K562 (cell line): ENCODE measurements at regions not wholly inside any gene's neighbourhood (a gene's known extent, or its start where the extent isn't known, plus 50 kb on each side); places are given as distances from the start of the nearest gene placed in this dataset.

Source experiments
- ATAC-seq: fragments of 200-7000 bp; cut with Tn5 transposase; 3 replicates; pipeline ENCODE4 v1.9.1; 2020; ENCODE audit warnings: moderate library complexity
- BruUV-seq: library from RNA; stranded (reverse); fragments of 400-500 nt; replicated peaks from 2 replicates; lab custom pipeline; 2021; lab: Mats Ljungman, UMichigan
- CTCF ChIA-PET: fragments of 300-600 bp; formaldehyde crosslinking; extraction: SDS; loops from one replicate; lab custom pipeline; 2021; ENCODE audit warnings: low intra/inter-chr PET ratio; lab: Yijun Ruan, JAX
- POLR2A ChIA-PET: fragments of 300-600, 350-650 bp; sonication (Branson Sonifier 250); formaldehyde crosslinking; extraction: SDS; loops from one replicate; lab custom pipeline; 2021; ENCODE audit warnings: antibody characterized with exemption, inconsistent platforms; lab: Yijun Ruan, JAX
- DNase-seq, 4 experiments: peaks; one replicate each; pipeline versions ENCODE4 v3.0.0 to v3.0.0-alpha.2; 2011 to 2018; ENCODE audit warnings: low spot score in 3 of 4, mixed read lengths in 3 of 4; ENCODE audit errors: extremely low read depth in 1 of 4
- FAIRE-seq: peaks from 2 replicates; lab custom pipeline; 2011; peaks lifted over from hg19 to GRCh38; lab: Jason Lieb, UNC
- H2AFZ ChIP-seq: 2 replicates; pipeline ENCODE4 v1.6.0; 2011; ENCODE audit warnings: low read depth, low read length, control low read depth, inconsistent platforms
- H3K27ac ChIP-seq: fragments of 200-600 bp; 3 replicates; pipeline ENCODE4 v1.8.0; 2011; ENCODE audit warnings: low read depth, mild to moderate bottlenecking, control low read depth, inconsistent platforms, low read length, moderate library complexity, mixed read lengths; ENCODE audit errors: extremely low read depth
- H3K27me3 ChIP-seq, 2 experiments: fragments of 300-600 bp in 1 of 2; 2 replicates in 1 of 2; 3 replicates in 1 of 2; pipeline versions ENCODE4 v1.6.0 to v1.8.0; 2011; ENCODE audit warnings: inconsistent platforms in 2 of 2, low read length in 2 of 2, mild to moderate bottlenecking in 1 of 2, mixed read lengths in 1 of 2, moderate library complexity in 1 of 2; ENCODE audit not compliant: control insufficient read depth in 2 of 2, insufficient read depth in 2 of 2
- H3K36me3 ChIP-seq: fragments of 300-600 bp; 3 replicates; pipeline ENCODE4 v1.8.0; 2011; ENCODE audit warnings: mild to moderate bottlenecking, low read length, inconsistent platforms; ENCODE audit not compliant: control insufficient read depth, insufficient read depth
- H3K4me1 ChIP-seq, 2 experiments: fragments of 200-600 bp in 1 of 2; replicated peaks in 1 of 2; 2 replicates in 1 of 2; 3 replicates in 1 of 2; pipeline versions ENCODE4 v1.5.1 to v1.8.0; 2011; ENCODE audit warnings: inconsistent platforms in 2 of 2, low read length in 2 of 2, mild to moderate bottlenecking in 1 of 2, mixed read lengths in 1 of 2, moderate library complexity in 1 of 2; ENCODE audit not compliant: control insufficient read depth in 2 of 2, insufficient read depth in 2 of 2
- H3K4me2 ChIP-seq: 2 replicates; pipeline ENCODE4 v1.6.1; 2011; ENCODE audit warnings: low read length, control low read depth, inconsistent platforms, mixed read lengths; ENCODE audit not compliant: insufficient read depth
- H3K4me3 ChIP-seq: fragments of 200-600 bp; sonication (generic), shearing (Covaris generic); 2 replicates; pipeline ENCODE4 v1.5.1; 2016; ENCODE audit warnings: control low read depth, inconsistent platforms
- H3K79me2 ChIP-seq: fragments of 200-600 bp; 3 replicates; pipeline ENCODE4 v1.8.0; 2011; ENCODE audit warnings: low read length, inconsistent platforms; ENCODE audit not compliant: control insufficient read depth, insufficient read depth
- H3K9ac ChIP-seq, 2 experiments: 2 replicates each; pipeline versions ENCODE4 v1.6.0 to v1.6.1; 2011; ENCODE audit warnings: low read depth in 2 of 2, low read length in 2 of 2, control low read depth in 1 of 2, inconsistent platforms in 1 of 2, mild to moderate bottlenecking in 1 of 2, mixed read lengths in 1 of 2; ENCODE audit not compliant: insufficient read depth in 1 of 2
- H3K9me1 ChIP-seq: one replicate; pipeline ENCODE4 v1.6.0; 2011; ENCODE audit warnings: inconsistent platforms, mild to moderate bottlenecking, low read length, moderate library complexity; ENCODE audit not compliant: control insufficient read depth, insufficient read depth
- H3K9me3 ChIP-seq: replicated peaks from 2 replicates; pipeline ENCODE4 v1.5.1; 2011; ENCODE audit warnings: low read depth, low read length, inconsistent platforms; ENCODE audit not compliant: control insufficient read depth, insufficient read depth
- H4K20me1 ChIP-seq: replicated peaks from 2 replicates; pipeline ENCODE4 v1.6.1; 2011; ENCODE audit warnings: low read length, inconsistent platforms, mixed read lengths; ENCODE audit not compliant: control insufficient read depth, insufficient read depth
- CHD4 ChIP-seq: fragments of 200-600 bp; sonication (generic); IDR thresholded peaks from 3 replicates; pipeline ENCODE4 v1.6.1; 2012; ENCODE audit warnings: low read depth, mild to moderate bottlenecking, mixed read lengths, low read length, inconsistent platforms; ENCODE audit not compliant: insufficient read depth, insufficient replicate concordance, poor library complexity, severe bottlenecking
- HMGN3 ChIP-seq: IDR thresholded peaks from 2 replicates; pipeline ENCODE4 v1.6.1; 2011; ENCODE audit warnings: borderline replicate concordance, low read depth, mild to moderate bottlenecking, mixed read lengths, low read length; ENCODE audit not compliant: insufficient read length; ENCODE audit errors: extremely low read depth
- HNRNPK ChIP-seq: fragments of 200-400 bp; formaldehyde crosslinking; IDR thresholded peaks from one replicate; pipeline ENCODE4 v1.6.1; 2018; ENCODE audit warnings: mild to moderate bottlenecking, low read depth, low read length; ENCODE audit not compliant: poor library complexity, severe bottlenecking
- ILK ChIP-seq: fragments of 450-650 bp; IDR thresholded peaks from 2 replicates; pipeline ENCODE4 v1.6.1; 2016; ENCODE audit warnings: missing genetic modification characterization, low read depth, mild to moderate bottlenecking, missing compliant biosample characterization, moderate library complexity, borderline replicate concordance
- RNF2 ChIP-seq: sonication (generic); IDR thresholded peaks from 2 replicates; pipeline ENCODE4 v1.6.1; 2016
- SREBF1 ChIP-seq: fragments of 150-350 bp; IDR thresholded peaks from 2 replicates; pipeline ENCODE4 v1.6.1; 2014; ENCODE audit warnings: antibody characterized with exemption, low read depth, low read length, borderline replicate concordance
- TAF1 ChIP-seq: IDR thresholded peaks from 2 replicates; pipeline ENCODE4 v1.6.1; 2011; ENCODE audit warnings: mild to moderate bottlenecking, low read length, moderate library complexity; ENCODE audit not compliant: insufficient read depth, control insufficient read depth, severe bottlenecking; ENCODE audit errors: extremely low read depth
- TRIM28 ChIP-seq: fragments of 450-650 bp; IDR thresholded peaks from 2 replicates; pipeline ENCODE4 v1.6.1; 2017
- ZNF212 ChIP-seq: fragments of 450-650 bp; formaldehyde crosslinking; IDR thresholded peaks from 2 replicates; pipeline ENCODE4 v1.4.0; 2020; ENCODE audit warnings: mild to moderate bottlenecking
- WGBS: fragments of 100-300 bp; shearing (Covaris generic); methylation state at CpG from one replicate; pipeline ENCODE4 v1.1.6; 2016; ENCODE audit warnings: low coverage, mixed read lengths; ENCODE audit not compliant: insufficient coverage; ENCODE audit errors: missing lambda C conversion rate; 5-methylcytosine and 5-hydroxymethylcytosine counted together
- in situ Hi-C: fragments of 300-500 bp; cut with MboI; formaldehyde crosslinking; loops from 4 replicates; pipeline ENCODE4 v1.15.0; 2018; ENCODE audit warnings: inconsistent platforms, mixed read lengths
- intact Hi-C: fragments of 100-400 bp; cut with micrococcal nuclease; formaldehyde crosslinking; loops from 2 replicates; pipeline ENCODE4 v1.14.2; 2022
- TF ChIP-seq, protein P1 (sequence below), 3 experiments: fragments of 200-800 bp in 1 of 3; fragments of 250-450 bp in 1 of 3; fragments of 450-650 bp in 1 of 3; sonication (Bioruptor Pico) in 1 of 3; sonication (Bioruptor generic) in 1 of 3; formaldehyde crosslinking in 1 of 3; IDR thresholded peaks; 2 replicates each; pipeline versions ENCODE4 v1.6.1 to v1.8.0; 2016 to 2022; ENCODE audit warnings: mild to moderate bottlenecking in 2 of 3, missing genetic modification characterization in 2 of 3, missing compliant biosample characterization in 1 of 3, moderate library complexity in 1 of 3
- TF ChIP-seq, protein P2 (sequence below): fragments of 250-450 bp; sonication (Bioruptor Pico); IDR thresholded peaks from 2 replicates; pipeline ENCODE4 v1.4.0; 2020; ENCODE audit warnings: mild to moderate bottlenecking
- TF ChIP-seq, protein P3 (sequence below): sonication (generic); formaldehyde crosslinking; IDR thresholded peaks from 2 replicates; pipeline ENCODE4 v1.8.1; 2023; ENCODE audit warnings: mild to moderate bottlenecking, missing genetic modification reagents, moderate library complexity

DNA sequence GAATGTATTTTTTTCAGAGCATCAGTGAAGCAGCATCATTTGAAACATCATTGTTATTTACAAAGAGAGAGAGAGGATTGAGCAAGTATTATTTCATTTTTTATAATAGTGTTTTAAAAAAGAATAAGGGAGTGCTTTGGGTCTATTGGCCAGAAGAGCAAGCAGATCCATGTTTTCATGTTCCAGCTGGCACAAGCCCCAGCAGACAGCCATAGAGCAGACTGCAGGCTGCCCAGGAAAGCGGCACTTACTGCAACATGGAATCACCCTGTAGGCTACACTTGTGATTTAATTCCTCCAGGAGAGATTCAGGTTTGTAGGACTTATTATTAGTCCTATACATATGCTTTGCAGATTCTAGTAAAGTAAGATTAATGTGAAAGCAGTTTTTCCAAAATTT is 407.0 kb upstream of the GRAMD2B start:
- Histone ChIP-seq H3K9me1 (no peaks in the 10 kb centered on the region), H3K27me3 (no peaks in the 10 kb centered on the region), H3K4me3 (no peak overlapping the region), H3K36me3 (no peaks in the 10 kb centered on the region), H3K79me2 (no peaks in the 10 kb centered on the region), H3K9me3 (no peaks in the 10 kb centered on the region), H3K27ac (no peak overlapping the region), H3K4me2 (no peak overlapping the region), H4K20me1 (no peaks in the 10 kb centered on the region)
- FAIRE-seq, result no peak
- ChIA-PET CTCF (no interaction called here), POLR2A (no interaction called here)
- TF ChIP-seq HMGN3, result no peak
- no peak for TF ChIP-seq ILK (tag)
- no peak for TF ChIP-seq TAF1
- TF ChIP-seq, protein P1, sequence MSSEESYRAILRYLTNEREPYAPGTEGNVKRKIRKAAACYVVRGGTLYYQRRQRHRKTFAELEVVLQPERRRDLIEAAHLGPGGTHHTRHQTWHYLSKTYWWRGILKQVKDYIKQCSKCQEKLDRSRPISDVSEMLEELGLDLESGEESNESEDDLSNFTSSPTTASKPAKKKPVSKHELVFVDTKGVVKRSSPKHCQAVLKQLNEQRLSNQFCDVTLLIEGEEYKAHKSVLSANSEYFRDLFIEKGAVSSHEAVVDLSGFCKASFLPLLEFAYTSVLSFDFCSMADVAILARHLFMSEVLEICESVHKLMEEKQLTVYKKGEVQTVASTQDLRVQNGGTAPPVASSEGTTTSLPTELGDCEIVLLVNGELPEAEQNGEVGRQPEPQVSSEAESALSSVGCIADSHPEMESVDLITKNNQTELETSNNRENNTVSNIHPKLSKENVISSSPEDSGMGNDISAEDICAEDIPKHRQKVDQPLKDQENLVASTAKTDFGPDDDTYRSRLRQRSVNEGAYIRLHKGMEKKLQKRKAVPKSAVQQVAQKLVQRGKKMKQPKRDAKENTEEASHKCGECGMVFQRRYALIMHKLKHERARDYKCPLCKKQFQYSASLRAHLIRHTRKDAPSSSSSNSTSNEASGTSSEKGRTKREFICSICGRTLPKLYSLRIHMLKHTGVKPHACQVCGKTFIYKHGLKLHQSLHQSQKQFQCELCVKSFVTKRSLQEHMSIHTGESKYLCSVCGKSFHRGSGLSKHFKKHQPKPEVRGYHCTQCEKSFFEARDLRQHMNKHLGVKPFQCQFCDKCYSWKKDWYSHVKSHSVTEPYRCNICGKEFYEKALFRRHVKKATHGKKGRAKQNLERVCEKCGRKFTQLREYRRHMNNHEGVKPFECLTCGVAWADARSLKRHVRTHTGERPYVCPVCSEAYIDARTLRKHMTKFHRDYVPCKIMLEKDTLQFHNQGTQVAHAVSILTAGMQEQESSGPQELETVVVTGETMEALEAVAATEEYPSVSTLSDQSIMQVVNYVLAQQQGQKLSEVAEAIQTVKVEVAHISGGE (CRISPR knock-in tag; IDR thresholded peaks at IDR 0.05), result no peak
- TF ChIP-seq, protein P2, sequence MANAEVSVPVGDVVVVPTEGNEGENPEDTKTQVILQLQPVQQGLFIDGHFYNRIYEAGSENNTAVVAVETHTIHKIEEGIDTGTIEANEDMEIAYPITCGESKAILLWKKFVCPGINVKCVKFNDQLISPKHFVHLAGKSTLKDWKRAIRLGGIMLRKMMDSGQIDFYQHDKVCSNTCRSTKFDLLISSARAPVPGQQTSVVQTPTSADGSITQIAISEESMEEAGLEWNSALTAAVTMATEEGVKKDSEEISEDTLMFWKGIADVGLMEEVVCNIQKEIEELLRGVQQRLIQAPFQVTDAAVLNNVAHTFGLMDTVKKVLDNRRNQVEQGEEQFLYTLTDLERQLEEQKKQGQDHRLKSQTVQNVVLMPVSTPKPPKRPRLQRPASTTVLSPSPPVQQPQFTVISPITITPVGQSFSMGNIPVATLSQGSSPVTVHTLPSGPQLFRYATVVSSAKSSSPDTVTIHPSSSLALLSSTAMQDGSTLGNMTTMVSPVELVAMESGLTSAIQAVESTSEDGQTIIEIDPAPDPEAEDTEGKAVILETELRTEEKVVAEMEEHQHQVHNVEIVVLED (CRISPR knock-in tag), result no peak
- TF ChIP-seq HNRNPK, result no peak
- no peak for TF ChIP-seq TRIM28
- no peak for TF ChIP-seq SREBF1
- TF ChIP-seq CHD4, result no peak
- TF ChIP-seq, protein P3, sequence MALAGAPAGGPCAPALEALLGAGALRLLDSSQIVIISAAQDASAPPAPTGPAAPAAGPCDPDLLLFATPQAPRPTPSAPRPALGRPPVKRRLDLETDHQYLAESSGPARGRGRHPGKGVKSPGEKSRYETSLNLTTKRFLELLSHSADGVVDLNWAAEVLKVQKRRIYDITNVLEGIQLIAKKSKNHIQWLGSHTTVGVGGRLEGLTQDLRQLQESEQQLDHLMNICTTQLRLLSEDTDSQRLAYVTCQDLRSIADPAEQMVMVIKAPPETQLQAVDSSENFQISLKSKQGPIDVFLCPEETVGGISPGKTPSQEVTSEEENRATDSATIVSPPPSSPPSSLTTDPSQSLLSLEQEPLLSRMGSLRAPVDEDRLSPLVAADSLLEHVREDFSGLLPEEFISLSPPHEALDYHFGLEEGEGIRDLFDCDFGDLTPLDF, result no peak
- TF ChIP-seq RNF2, result no peak
- TF ChIP-seq ZNF212 (CRISPR knock-in tag), result no peak
- TF ChIP-seq, all 486 proteins: peak for 0
- H3K9ac ChIP-seq, result no peak overlapping the region
- 0% methylated on average over 1 of the region's 1 CpG for WGBS
- no peak overlapping the region for H2AFZ ChIP-seq
- no peaks in the 10 kb centered on the region for H3K4me1 ChIP-seq
- no TSS peak for BruUV-seq
- DNase-seq (no peak), ATAC-seq (no peak)
- in situ Hi-C loops, result no loop called here
- intact Hi-C loops, result no loop called here
